ENCODE measurements at regions not wholly inside any gene's neighbourhood (a gene's known extent, or its start where the extent isn't known, plus 50 kb on each side); places are given as distances from the start of the nearest gene placed in this dataset.

DNA sequence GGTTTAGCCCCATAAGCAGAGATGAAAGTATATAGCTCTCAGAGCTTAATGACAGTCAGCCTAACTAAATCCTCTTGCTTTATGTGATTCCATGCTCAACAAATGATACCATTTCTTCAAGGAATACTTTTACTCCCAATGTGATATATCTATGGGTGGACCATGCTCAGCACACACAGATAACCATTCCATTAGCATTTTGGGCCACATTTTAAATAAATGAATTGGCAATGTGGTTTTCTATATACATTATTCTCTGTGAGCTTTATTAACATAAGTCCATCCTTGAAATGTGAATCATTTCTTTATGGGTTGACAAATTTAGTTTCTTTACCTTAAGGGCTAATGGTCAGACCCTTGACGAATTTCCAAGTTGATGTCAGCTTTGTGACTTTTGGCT, 329.3 kb upstream of the CITED2 start:
- no peak overlapping the region for H4K8ac ChIP-seq (ENCODE audit: low read length)
- H3K4me3 ChIP-seq (ENCODE audit: insufficient read depth in 1 of 2, low read depth in 1 of 2, low read length in 2 of 2) = no peak overlapping the region
- peaks cover 1% of the 10 kb centered on the region for H3K4me1 ChIP-seq (ENCODE audit: control insufficient read depth, insufficient read depth, low read depth, low read length)
- H2BK15ac ChIP-seq (ENCODE audit: low read depth, poor library complexity, severe bottlenecking) = no peak overlapping the region
- no peak overlapping the region for H2BK12ac ChIP-seq (ENCODE audit: low read length in 2 of 2)
- DNase-seq = no peak
- no peak overlapping the region for H3K23ac ChIP-seq (ENCODE audit: low read length in 2 of 2)
- no peak overlapping the region for H2AK5ac ChIP-seq (ENCODE audit: low read length, severe bottlenecking)
- no peak overlapping the region for H3K4me2 ChIP-seq (ENCODE audit: low read length, poor library complexity, severe bottlenecking)
- H3K36me3 ChIP-seq (ENCODE audit: control insufficient read depth in 1 of 2, insufficient read depth in 2 of 2, low read depth in 1 of 2, low read length in 2 of 2) = no peaks in the 10 kb centered on the region
- no peak overlapping the region for H3K9ac ChIP-seq (ENCODE audit: low read length)
- H3K27me3 ChIP-seq (ENCODE audit: control insufficient read depth in 1 of 2, insufficient read depth in 1 of 2, low read length in 2 of 2) = no peaks in the 10 kb centered on the region
- no peak overlapping the region for H3K14ac ChIP-seq (ENCODE audit: low read length in 2 of 2)
- no peak overlapping the region for H3K27ac ChIP-seq (ENCODE audit: low read length, poor library complexity, severe bottlenecking)
- H2BK5ac ChIP-seq (ENCODE audit: low read depth, low read length, poor library complexity, severe bottlenecking) = no peak overlapping the region
- no peak overlapping the region for H3K4ac ChIP-seq (ENCODE audit: low read depth in 1 of 2, low read length in 2 of 2)
- H2AFZ ChIP-seq (ENCODE audit: low read depth, low read length) = no peak overlapping the region
- H4K91ac ChIP-seq (ENCODE audit: low read length) = no peak overlapping the region
- no peaks in the 10 kb centered on the region for H3K79me1 ChIP-seq (replicated peaks; ENCODE audit: low read length, poor library complexity, severe bottlenecking)
- no peaks in the 10 kb centered on the region for H3K9me3 ChIP-seq (ENCODE audit: control insufficient read depth, low read length)
- no peak overlapping the region for H3K18ac ChIP-seq (ENCODE audit: low read depth in 1 of 2, low read length in 2 of 2)
- H2BK120ac ChIP-seq (ENCODE audit: low read depth, low read length) = no peak overlapping the region
- WGBS = 98% methylated on average over 1 of the region's 1 CpG

DNA sequence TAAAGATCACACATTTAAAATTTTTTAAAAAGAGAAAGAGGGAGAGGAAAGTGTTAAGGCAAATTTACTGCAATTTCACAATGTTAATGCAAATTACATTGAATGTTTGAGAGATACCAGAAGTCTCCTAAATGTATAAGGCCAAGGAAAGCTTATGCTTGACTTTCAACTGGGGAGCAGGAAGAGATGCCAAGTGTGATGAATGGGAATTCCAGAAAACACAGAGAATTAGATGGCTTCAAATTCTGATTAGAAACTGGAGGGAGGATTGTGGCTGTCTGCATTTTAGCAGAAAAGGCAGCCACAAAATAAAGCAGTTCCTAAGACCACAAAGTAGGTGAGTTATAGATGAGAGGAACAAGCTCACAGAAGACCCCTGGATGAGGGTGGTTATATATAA, 328.3 kb upstream of the CITED2 start:
- H3K23ac ChIP-seq (ENCODE audit: low read length in 2 of 2) = no peak overlapping the region
- no peak overlapping the region for H2AFZ ChIP-seq (ENCODE audit: low read depth, low read length)
- no peak overlapping the region for H3K18ac ChIP-seq (ENCODE audit: low read depth in 1 of 2, low read length in 2 of 2)
- no peaks in the 10 kb centered on the region for H3K36me3 ChIP-seq (ENCODE audit: control insufficient read depth in 1 of 2, insufficient read depth in 2 of 2, low read depth in 1 of 2, low read length in 2 of 2)
- H3K14ac ChIP-seq (ENCODE audit: low read length in 2 of 2) = no peak overlapping the region
- no peaks in the 10 kb centered on the region for H3K79me1 ChIP-seq (replicated peaks; ENCODE audit: low read length, poor library complexity, severe bottlenecking)
- no peaks in the 10 kb centered on the region for H3K9me3 ChIP-seq (ENCODE audit: control insufficient read depth, low read length)
- no peak for DNase-seq
- no peak overlapping the region for H2BK15ac ChIP-seq (ENCODE audit: low read depth, poor library complexity, severe bottlenecking)
- no peak overlapping the region for H2BK120ac ChIP-seq (ENCODE audit: low read depth, low read length)
- H3K27ac ChIP-seq (ENCODE audit: low read length, poor library complexity, severe bottlenecking) = no peak overlapping the region
- H4K8ac ChIP-seq (ENCODE audit: low read length) = no peak overlapping the region
- H3K9ac ChIP-seq (ENCODE audit: low read length) = no peak overlapping the region
- H3K4me2 ChIP-seq (ENCODE audit: low read length, poor library complexity, severe bottlenecking) = no peak overlapping the region
- H3K27me3 ChIP-seq (ENCODE audit: control insufficient read depth in 1 of 2, insufficient read depth in 1 of 2, low read length in 2 of 2) = no peaks in the 10 kb centered on the region
- H2BK5ac ChIP-seq (ENCODE audit: low read depth, low read length, poor library complexity, severe bottlenecking) = no peak overlapping the region
- no peak overlapping the region for H4K91ac ChIP-seq (ENCODE audit: low read length)
- no peak overlapping the region for H2AK5ac ChIP-seq (ENCODE audit: low read length, severe bottlenecking)
- H3K4ac ChIP-seq (ENCODE audit: low read depth in 1 of 2, low read length in 2 of 2) = no peak overlapping the region
- H3K4me1 ChIP-seq (ENCODE audit: control insufficient read depth, insufficient read depth, low read depth, low read length) = peaks cover 1% of the 10 kb centered on the region
- H3K4me3 ChIP-seq (ENCODE audit: insufficient read depth in 1 of 2, low read depth in 1 of 2, low read length in 2 of 2) = no peak overlapping the region
- H2BK12ac ChIP-seq (ENCODE audit: low read length in 2 of 2) = no peak overlapping the region

DNA sequence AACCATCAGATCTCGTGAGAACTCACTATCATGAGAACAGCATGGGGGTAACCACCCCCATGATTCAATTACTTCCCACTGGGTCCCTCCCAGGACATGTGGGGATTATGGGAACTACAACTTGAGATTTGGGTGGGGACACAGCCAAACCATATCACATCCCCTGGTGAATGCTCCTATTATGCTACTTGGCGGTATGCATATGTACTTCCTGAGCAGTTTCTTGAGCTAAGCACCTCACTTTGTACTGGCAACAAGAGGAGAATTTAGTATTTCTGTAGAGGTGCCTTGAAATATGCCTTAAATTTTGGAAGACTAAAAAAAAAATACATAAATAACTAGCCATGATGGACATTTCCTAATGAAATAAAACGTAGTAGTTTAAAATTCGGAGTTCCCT, 327.2 kb upstream of the CITED2 start:
- Histone ChIP-seq H3K4me3 (ENCODE audit: insufficient read depth in 1 of 2, low read depth in 1 of 2, low read length in 2 of 2) (no peak overlapping the region), H3K4me2 (ENCODE audit: low read length, poor library complexity, severe bottlenecking) (no peak overlapping the region), H4K91ac (ENCODE audit: low read length) (no peak overlapping the region), H3K18ac (ENCODE audit: low read depth in 1 of 2, low read length in 2 of 2) (no peak overlapping the region), H2AK5ac (ENCODE audit: low read length, severe bottlenecking) (no peak overlapping the region), H2BK15ac (ENCODE audit: low read depth, poor library complexity, severe bottlenecking) (no peak overlapping the region), H3K4ac (ENCODE audit: low read depth in 1 of 2, low read length in 2 of 2) (no peak overlapping the region), H3K23ac (ENCODE audit: low read length in 2 of 2) (no peak overlapping the region), H3K27me3 (ENCODE audit: control insufficient read depth in 1 of 2, insufficient read depth in 1 of 2, low read length in 2 of 2) (no peaks in the 10 kb centered on the region), H4K8ac (ENCODE audit: low read length) (no peak overlapping the region), H3K4me1 (ENCODE audit: control insufficient read depth, insufficient read depth, low read depth, low read length) (peaks cover 1% of the 10 kb centered on the region), H3K36me3 (ENCODE audit: control insufficient read depth in 1 of 2, insufficient read depth in 2 of 2, low read depth in 1 of 2, low read length in 2 of 2) (no peaks in the 10 kb centered on the region), H3K27ac (ENCODE audit: low read length, poor library complexity, severe bottlenecking) (no peak overlapping the region), H2BK12ac (ENCODE audit: low read length in 2 of 2) (no peak overlapping the region), H2BK120ac (ENCODE audit: low read depth, low read length) (no peak overlapping the region), H3K9ac (ENCODE audit: low read length) (no peak overlapping the region), H2AFZ (ENCODE audit: low read depth, low read length) (no peak overlapping the region), H3K9me3 (ENCODE audit: control insufficient read depth, low read length) (no peaks in the 10 kb centered on the region), H2BK5ac (ENCODE audit: low read depth, low read length, poor library complexity, severe bottlenecking) (no peak overlapping the region), H3K14ac (ENCODE audit: low read length in 2 of 2) (no peak overlapping the region), H3K79me1 (replicated peaks; ENCODE audit: low read length, poor library complexity, severe bottlenecking) (no peaks in the 10 kb centered on the region)
- WGBS = no CpG with 5 or more reads among the region's 4 CpGs
- no peak for DNase-seq

DNA sequence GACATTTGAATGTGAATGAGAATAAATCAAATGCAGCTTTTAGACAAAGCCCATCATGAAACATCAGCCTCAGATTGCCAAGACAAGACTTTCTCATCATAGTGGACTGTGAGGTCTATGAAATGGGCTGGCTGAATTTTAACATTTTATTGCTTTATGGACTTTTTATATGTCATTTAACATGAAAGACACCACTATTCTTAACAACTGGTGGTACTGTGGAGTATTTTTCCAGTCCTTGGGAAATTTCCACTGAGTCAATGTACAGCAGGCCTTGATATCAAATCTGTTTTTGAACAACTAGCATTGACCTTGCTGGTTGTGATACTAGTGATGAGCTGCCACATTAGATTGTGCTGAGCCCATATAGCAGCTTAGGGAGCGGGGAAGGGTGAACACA, 326.6 kb upstream of the CITED2 start:
- Histone ChIP-seq H3K4me1 (ENCODE audit: control insufficient read depth, insufficient read depth, low read depth, low read length) (peaks cover 1% of the 10 kb centered on the region), H3K14ac (ENCODE audit: low read length in 2 of 2) (no peak overlapping the region), H3K36me3 (ENCODE audit: control insufficient read depth in 1 of 2, insufficient read depth in 2 of 2, low read depth in 1 of 2, low read length in 2 of 2) (no peaks in the 10 kb centered on the region), H3K27me3 (ENCODE audit: control insufficient read depth in 1 of 2, insufficient read depth in 1 of 2, low read length in 2 of 2) (no peaks in the 10 kb centered on the region), H3K18ac (ENCODE audit: low read depth in 1 of 2, low read length in 2 of 2) (no peak overlapping the region), H3K4ac (ENCODE audit: low read depth in 1 of 2, low read length in 2 of 2) (peak overlapping the region in 1 of 2 experiments; percentile 26), H3K27ac (ENCODE audit: low read length, poor library complexity, severe bottlenecking) (no peak overlapping the region), H2AFZ (ENCODE audit: low read depth, low read length) (no peak overlapping the region), H3K79me1 (replicated peaks; ENCODE audit: low read length, poor library complexity, severe bottlenecking) (no peaks in the 10 kb centered on the region), H2BK5ac (ENCODE audit: low read depth, low read length, poor library complexity, severe bottlenecking) (no peak overlapping the region), H2AK5ac (ENCODE audit: low read length, severe bottlenecking) (peak overlapping the region; percentile 4), H2BK120ac (ENCODE audit: low read depth, low read length) (no peak overlapping the region), H4K8ac (ENCODE audit: low read length) (no peak overlapping the region), H3K9ac (ENCODE audit: low read length) (no peak overlapping the region), H2BK12ac (ENCODE audit: low read length in 2 of 2) (no peak overlapping the region), H3K23ac (ENCODE audit: low read length in 2 of 2) (no peak overlapping the region), H3K4me2 (ENCODE audit: low read length, poor library complexity, severe bottlenecking) (no peak overlapping the region), H3K4me3 (ENCODE audit: insufficient read depth in 1 of 2, low read depth in 1 of 2, low read length in 2 of 2) (no peak overlapping the region), H2BK15ac (ENCODE audit: low read depth, poor library complexity, severe bottlenecking) (no peak overlapping the region), H3K9me3 (ENCODE audit: control insufficient read depth, low read length) (no peaks in the 10 kb centered on the region), H4K91ac (ENCODE audit: low read length) (no peak overlapping the region)
- DNase-seq = no peak
- 100% methylated on average over 1 of the region's 1 CpG for whole genome bisulfite sequencing
